Smooth muscle cell (in vitro differentiated cells): ENCODE measurements at regions not wholly inside any gene's neighbourhood (a gene's known extent, or its start where the extent isn't known, plus 50 kb on each side); places are given as distances from the start of the nearest gene placed in this dataset.
A peak's percentile ranks its signal among the peaks of the same experiment; 100 is the strongest.

Experiments used
- DNase-seq: peaks from one replicate; lab custom pipeline; 2025; ENCODE audit not compliant: unreplicated experiment; lab: John Stamatoyannopoulos, UW
- H2AFZ ChIP-seq: fragments of 200-600 bp; sonication (generic); 2 replicates; pipeline ENCODE4 v1.6.0; 2016; ENCODE audit warnings: antibody characterized with exemption, low read depth, mild to moderate bottlenecking
- H3F3A ChIP-seq: fragments of 200-600 bp; sonication (generic); 2 replicates; pipeline ENCODE4 v1.6.0; 2017; ENCODE audit warnings: antibody characterized with exemption, low read depth
- H3K27ac ChIP-seq: fragments of 200-600 bp; sonication (generic); 2 replicates; pipeline ENCODE4 v1.5.1; 2016; ENCODE audit warnings: low read depth, mild to moderate bottlenecking
- H3K27me3 ChIP-seq: fragments of 200-600 bp; sonication (generic); 2 replicates; pipeline ENCODE4 v1.6.1; 2016; ENCODE audit warnings: low read depth, mild to moderate bottlenecking
- H3K36me3 ChIP-seq: fragments of 200-600 bp; sonication (generic); 2 replicates; pipeline ENCODE4 v1.5.1; 2016; ENCODE audit warnings: low read depth
- H3K4me1 ChIP-seq: fragments of 200-600 bp; sonication (generic); 2 replicates; pipeline ENCODE4 v1.5.1; 2016; ENCODE audit warnings: low read depth
- H3K4me2 ChIP-seq: fragments of 200-600 bp; sonication (generic); 2 replicates; pipeline ENCODE4 v1.6.0; 2016; ENCODE audit warnings: mild to moderate bottlenecking
- H3K4me3 ChIP-seq: fragments of 200-600 bp; sonication (generic); 2 replicates; pipeline ENCODE4 v1.5.1; 2016; ENCODE audit warnings: mild to moderate bottlenecking
- H3K79me2 ChIP-seq: fragments of 200-600 bp; sonication (generic); 2 replicates; pipeline ENCODE4 v1.6.0; 2016; ENCODE audit warnings: low read depth, mild to moderate bottlenecking
- H3K9ac ChIP-seq: fragments of 200-600 bp; sonication (generic); 2 replicates; pipeline ENCODE4 v1.6.0; 2016; ENCODE audit warnings: low read depth
- H3K9me3 ChIP-seq: fragments of 200-600 bp; sonication (generic); replicated peaks from 2 replicates; pipeline ENCODE4 v1.5.1; 2016; ENCODE audit warnings: low read depth
- H4K20me1 ChIP-seq: fragments of 200-600 bp; sonication (generic); 2 replicates; pipeline ENCODE4 v1.6.0; 2016; ENCODE audit warnings: low read depth
- CTCF ChIP-seq: fragments of 200-600 bp; sonication (generic); IDR thresholded peaks from 2 replicates; pipeline ENCODE4 v1.5.1; 2017; ENCODE audit warnings: borderline replicate concordance, mild to moderate bottlenecking, antibody characterized with exemption; ENCODE audit not compliant: insufficient read depth, poor library complexity, severe bottlenecking
- WGBS: methylation state at CpG from one replicate; pipeline ENCODE4 v1.1.7; 2016; ENCODE audit warnings: low lambda C conversion rate; 5-methylcytosine and 5-hydroxymethylcytosine counted together

DNA sequence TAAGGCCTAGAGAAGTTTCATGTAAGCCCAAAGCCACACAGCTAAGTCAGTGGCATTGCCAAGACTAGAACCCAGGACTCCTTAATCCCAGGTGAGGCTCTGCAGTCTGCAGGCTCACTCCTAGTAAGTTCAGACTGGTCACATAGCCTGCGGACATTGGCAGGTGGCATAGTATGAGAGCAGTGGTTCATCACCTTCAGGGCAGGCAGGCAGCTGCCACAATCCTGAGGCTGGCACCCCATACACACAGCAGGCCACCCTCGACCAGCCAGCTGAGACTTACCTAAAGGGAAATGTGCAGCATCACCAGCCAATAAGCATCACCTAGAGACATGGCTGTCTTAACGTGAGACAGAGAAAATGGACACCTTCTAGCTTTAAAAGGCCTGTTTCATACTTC lies 231.6 kb upstream of the UBASH3B start:
- Histone ChIP-seq H3K27me3 (no peaks in the 10 kb centered on the region), H2AFZ (no peak overlapping the region), H3K4me2 (no peak overlapping the region), H3K4me1 (peaks cover 3% of the 10 kb centered on the region), H3K4me3 (no peak overlapping the region), H3F3A (peaks cover 4% of the 10 kb centered on the region), H3K36me3 (no peaks in the 10 kb centered on the region), H3K9me3 (no peaks in the 10 kb centered on the region), H3K27ac (peak overlapping the region; percentile 83), H4K20me1 (no peaks in the 10 kb centered on the region), H3K9ac (no peak overlapping the region), H3K79me2 (no peaks in the 10 kb centered on the region)
- no peak for TF ChIP-seq CTCF
- WGBS, result 83% methylated on average over 3 of the region's 3 CpGs
- DNase-seq, result no peak

DNA sequence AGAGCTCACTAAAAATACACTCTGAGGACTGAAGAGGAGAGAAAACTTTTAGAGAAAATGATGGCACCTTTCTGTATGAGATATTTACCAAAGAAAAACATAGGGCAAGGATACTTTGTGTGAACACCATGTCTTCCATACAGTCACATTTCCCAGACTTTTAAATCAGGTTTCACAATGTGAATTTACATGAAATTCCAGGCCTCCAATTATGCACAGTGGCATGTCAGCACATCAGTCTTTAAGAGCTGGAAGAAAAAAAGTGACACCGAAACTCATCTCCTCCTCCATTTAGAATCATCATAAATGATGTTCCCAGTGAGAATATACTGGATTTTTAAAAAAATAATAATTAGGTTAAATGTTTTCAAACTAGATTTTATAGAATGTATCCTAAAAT lies 232.2 kb upstream of the UBASH3B start:
- no peak overlapping the region for H2AFZ ChIP-seq
- TF ChIP-seq CTCF, result no peak
- H3K4me1 ChIP-seq, result peaks cover 3% of the 10 kb centered on the region
- no peak overlapping the region for H3K9ac ChIP-seq
- no peaks in the 10 kb centered on the region for H3K9me3 ChIP-seq
- H3K27me3 ChIP-seq, result no peaks in the 10 kb centered on the region
- H3K79me2 ChIP-seq, result no peaks in the 10 kb centered on the region
- H3K4me3 ChIP-seq, result no peak overlapping the region
- 93% methylated on average over 1 of the region's 1 CpG for WGBS
- H3K4me2 ChIP-seq, result no peak overlapping the region
- peaks cover 4% of the 10 kb centered on the region for H3F3A ChIP-seq
- no peaks in the 10 kb centered on the region for H4K20me1 ChIP-seq
- no peaks in the 10 kb centered on the region for H3K36me3 ChIP-seq
- peak overlapping the region; percentile 83 for H3K27ac ChIP-seq
- DNase-seq, result no peak

- no peaks in the 10 kb centered on the region for H3K36me3 ChIP-seq
- H3K79me2 ChIP-seq, result no peaks in the 10 kb centered on the region
- peaks cover 3% of the 10 kb centered on the region for H3K4me1 ChIP-seq
- H2AFZ ChIP-seq, result no peak overlapping the region
- 70% methylated on average over 4 of the region's 4 CpGs for WGBS
- H3K4me3 ChIP-seq, result no peak overlapping the region
- TF ChIP-seq CTCF, result no peak
- H3F3A ChIP-seq, result peaks cover 4% of the 10 kb centered on the region
- DNase-seq, result no peak
- peak overlapping the region; percentile 53 for H3K9ac ChIP-seq
- peak overlapping the region; percentile 83 for H3K27ac ChIP-seq
- H4K20me1 ChIP-seq, result no peaks in the 10 kb centered on the region
- H3K4me2 ChIP-seq, result peak overlapping the region; percentile 0
- no peaks in the 10 kb centered on the region for H3K9me3 ChIP-seq
- no peaks in the 10 kb centered on the region for H3K27me3 ChIP-seq
These were observed 232.8 kb upstream of the UBASH3B start for GRCh38 chr11:122422682-122423081.

- 67% methylated on average over 3 of the region's 3 CpGs for WGBS
- no peak overlapping the region for H2AFZ ChIP-seq
- H3F3A ChIP-seq, result peaks cover 4% of the 10 kb centered on the region
- no peaks in the 10 kb centered on the region for H3K27me3 ChIP-seq
- peak overlapping the region; percentile 83 for H3K27ac ChIP-seq
- TF ChIP-seq CTCF, result no peak
- H3K9ac ChIP-seq, result peak overlapping the region; percentile 53
- H3K4me1 ChIP-seq, result peaks cover 3% of the 10 kb centered on the region
- no peaks in the 10 kb centered on the region for H3K9me3 ChIP-seq
- no peaks in the 10 kb centered on the region for H3K79me2 ChIP-seq
- H4K20me1 ChIP-seq, result no peaks in the 10 kb centered on the region
- no peaks in the 10 kb centered on the region for H3K36me3 ChIP-seq
- no peak overlapping the region for H3K4me3 ChIP-seq
- no peak for DNase-seq
- peak overlapping the region; percentile 12 for H3K4me2 ChIP-seq
These were observed 233.8 kb upstream of the UBASH3B start for GRCh38 chr11:122421702-122422101.
